Suprapubic skin (tissue), 3 donors: ENCODE measurements at regions not wholly inside any gene's neighbourhood (a gene's known extent, or its start where the extent isn't known, plus 50 kb on each side); places are given as distances from the start of the nearest gene placed in this dataset.

Experiments used
- POLR2A ChIP-seq, 2 donors: fragments of 450-650 bp; IDR thresholded peaks; one replicate each; pipeline ENCODE4 v1.6.1; 2017; ENCODE audit warnings: antibody characterized with exemption in 2 of 2, mild to moderate bottlenecking in 2 of 2, moderate library complexity in 2 of 2
- TF ChIP-seq, protein P1 (sequence below), 2 donors: fragments of 200-600 bp in 1 of 2; fragments of 450-650 bp in 1 of 2; sonication (generic) in 1 of 2; IDR thresholded peaks; one replicate each; pipeline ENCODE4 v1.5.1; 2016 to 2019; ENCODE audit warnings: antibody characterized with exemption in 2 of 2, mild to moderate bottlenecking in 1 of 2, moderate library complexity in 1 of 2

DNA sequence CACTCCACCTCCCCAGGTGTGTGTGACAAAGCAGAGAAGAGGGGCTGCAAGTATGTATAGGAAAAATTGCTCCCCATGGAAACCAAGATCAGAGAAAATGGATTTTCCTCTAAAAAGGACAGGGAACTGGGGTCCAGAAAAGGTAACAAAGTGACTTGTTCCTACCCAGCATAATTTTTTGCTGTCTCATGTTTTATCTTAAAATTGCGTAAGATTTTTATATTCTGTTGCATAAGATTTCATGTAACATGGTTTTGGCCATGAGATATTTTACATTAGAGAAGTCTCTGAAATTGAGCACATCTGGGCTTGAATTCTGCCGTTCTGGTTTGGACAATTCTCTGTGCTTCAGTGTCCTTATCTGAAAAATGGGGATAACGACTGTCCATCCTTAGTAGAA lies 335.7 kb upstream of the RORA start:
- TF ChIP-seq, protein P1, sequence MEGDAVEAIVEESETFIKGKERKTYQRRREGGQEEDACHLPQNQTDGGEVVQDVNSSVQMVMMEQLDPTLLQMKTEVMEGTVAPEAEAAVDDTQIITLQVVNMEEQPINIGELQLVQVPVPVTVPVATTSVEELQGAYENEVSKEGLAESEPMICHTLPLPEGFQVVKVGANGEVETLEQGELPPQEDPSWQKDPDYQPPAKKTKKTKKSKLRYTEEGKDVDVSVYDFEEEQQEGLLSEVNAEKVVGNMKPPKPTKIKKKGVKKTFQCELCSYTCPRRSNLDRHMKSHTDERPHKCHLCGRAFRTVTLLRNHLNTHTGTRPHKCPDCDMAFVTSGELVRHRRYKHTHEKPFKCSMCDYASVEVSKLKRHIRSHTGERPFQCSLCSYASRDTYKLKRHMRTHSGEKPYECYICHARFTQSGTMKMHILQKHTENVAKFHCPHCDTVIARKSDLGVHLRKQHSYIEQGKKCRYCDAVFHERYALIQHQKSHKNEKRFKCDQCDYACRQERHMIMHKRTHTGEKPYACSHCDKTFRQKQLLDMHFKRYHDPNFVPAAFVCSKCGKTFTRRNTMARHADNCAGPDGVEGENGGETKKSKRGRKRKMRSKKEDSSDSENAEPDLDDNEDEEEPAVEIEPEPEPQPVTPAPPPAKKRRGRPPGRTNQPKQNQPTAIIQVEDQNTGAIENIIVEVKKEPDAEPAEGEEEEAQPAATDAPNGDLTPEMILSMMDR (IDR thresholded peaks at IDR 0.05): no peak
- TF ChIP-seq POLR2A (IDR thresholded peaks at IDR 0.05): no peak
